WERI-Rb-1 (cell line): ENCODE measurements at regions not wholly inside any gene's neighbourhood (a gene's known extent, or its start where the extent isn't known, plus 50 kb on each side); places are given as distances from the start of the nearest gene placed in this dataset.

Experiments
- DNase-seq: peaks from one replicate; pipeline ENCODE4 v3.0.0-alpha.2; 2020
- H3K27ac ChIP-seq: fragments of 250-450 bp; sonication (Bioruptor Pico); 2 replicates; pipeline ENCODE4 v1.5.1; 2020; ENCODE audit warnings: mild to moderate bottlenecking, moderate library complexity
- H3K27me3 ChIP-seq: fragments of 250-450 bp; sonication (Bioruptor Pico); 2 replicates; pipeline ENCODE4 v1.5.1; 2021; ENCODE audit warnings: mild to moderate bottlenecking, low read depth, moderate library complexity; ENCODE audit not compliant: insufficient read depth, severe bottlenecking
- H3K36me3 ChIP-seq: fragments of 250-450 bp; sonication (Bioruptor Pico); 2 replicates; pipeline ENCODE4 v1.5.1; 2020; ENCODE audit warnings: mild to moderate bottlenecking, moderate library complexity
- H3K4me3 ChIP-seq: 2 replicates; pipeline ENCODE4 v1.5.1; 2011; ENCODE audit warnings: low read depth, mild to moderate bottlenecking, control low read depth, low read length
- H3K9me3 ChIP-seq: fragments of 250-450 bp; sonication (Bioruptor Pico); 2 replicates; pipeline ENCODE4 v1.5.1; 2021; ENCODE audit warnings: mild to moderate bottlenecking, moderate library complexity; ENCODE audit not compliant: severe bottlenecking
- TF ChIP-seq, protein P1 (sequence below): IDR thresholded peaks from 2 replicates; pipeline ENCODE4 v1.5.1; 2011; ENCODE audit warnings: low read depth, mild to moderate bottlenecking, control low read depth, inconsistent platforms, low read length

DNA sequence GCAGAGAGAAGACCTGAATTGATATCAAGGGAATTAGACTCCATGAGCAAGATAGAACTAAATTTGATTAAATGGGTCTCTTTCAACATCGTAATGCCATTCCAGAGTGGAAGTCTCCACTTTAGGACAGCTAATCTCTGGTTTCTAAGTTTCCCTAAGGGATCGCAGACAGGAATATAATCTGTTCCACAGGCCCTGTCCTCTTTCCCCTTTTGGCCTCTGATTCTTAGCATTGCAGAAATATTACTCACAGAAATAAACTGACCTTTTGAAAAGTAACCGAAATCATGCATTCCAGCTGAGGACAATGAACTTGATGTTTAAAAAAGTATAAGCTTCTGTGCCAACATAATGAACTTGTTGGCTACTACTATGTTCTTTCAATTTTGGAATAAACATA lies 227.8 kb downstream of the ETS1 start:
- no peaks in the 10 kb centered on the region for H3K36me3 ChIP-seq
- no peak overlapping the region for H3K4me3 ChIP-seq
- H3K9me3 ChIP-seq, result no peaks in the 10 kb centered on the region
- H3K27ac ChIP-seq, result no peak overlapping the region
- DNase-seq, result no peak
- H3K27me3 ChIP-seq, result no peaks in the 10 kb centered on the region
- TF ChIP-seq, protein P1, sequence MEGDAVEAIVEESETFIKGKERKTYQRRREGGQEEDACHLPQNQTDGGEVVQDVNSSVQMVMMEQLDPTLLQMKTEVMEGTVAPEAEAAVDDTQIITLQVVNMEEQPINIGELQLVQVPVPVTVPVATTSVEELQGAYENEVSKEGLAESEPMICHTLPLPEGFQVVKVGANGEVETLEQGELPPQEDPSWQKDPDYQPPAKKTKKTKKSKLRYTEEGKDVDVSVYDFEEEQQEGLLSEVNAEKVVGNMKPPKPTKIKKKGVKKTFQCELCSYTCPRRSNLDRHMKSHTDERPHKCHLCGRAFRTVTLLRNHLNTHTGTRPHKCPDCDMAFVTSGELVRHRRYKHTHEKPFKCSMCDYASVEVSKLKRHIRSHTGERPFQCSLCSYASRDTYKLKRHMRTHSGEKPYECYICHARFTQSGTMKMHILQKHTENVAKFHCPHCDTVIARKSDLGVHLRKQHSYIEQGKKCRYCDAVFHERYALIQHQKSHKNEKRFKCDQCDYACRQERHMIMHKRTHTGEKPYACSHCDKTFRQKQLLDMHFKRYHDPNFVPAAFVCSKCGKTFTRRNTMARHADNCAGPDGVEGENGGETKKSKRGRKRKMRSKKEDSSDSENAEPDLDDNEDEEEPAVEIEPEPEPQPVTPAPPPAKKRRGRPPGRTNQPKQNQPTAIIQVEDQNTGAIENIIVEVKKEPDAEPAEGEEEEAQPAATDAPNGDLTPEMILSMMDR, result no peak

DNA sequence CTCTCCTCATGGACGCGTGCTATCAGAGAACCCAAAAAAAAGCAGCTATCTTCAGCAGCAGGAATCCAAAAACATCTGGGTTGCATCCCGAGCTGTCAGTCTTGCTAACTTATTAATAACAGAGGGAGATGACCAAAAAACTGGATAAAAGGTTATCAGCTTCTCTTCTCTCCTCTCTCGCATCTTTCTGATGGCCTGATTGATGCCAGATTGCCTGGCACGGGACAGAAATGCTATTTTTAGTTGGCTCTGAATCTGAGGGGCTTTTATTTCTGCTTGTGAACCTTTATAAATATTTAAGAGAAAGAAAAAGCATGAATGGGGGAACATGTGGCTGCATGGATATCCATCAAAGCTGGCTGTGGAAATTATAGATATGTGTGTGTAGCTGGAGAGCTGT lies 230.3 kb downstream of the ETS1 start:
- H3K27me3 ChIP-seq, result no peaks in the 10 kb centered on the region
- TF ChIP-seq, protein P1, result no peak
- H3K9me3 ChIP-seq, result no peaks in the 10 kb centered on the region
- no peak overlapping the region for H3K27ac ChIP-seq
- H3K4me3 ChIP-seq, result no peak overlapping the region
- no peak for DNase-seq
- no peaks in the 10 kb centered on the region for H3K36me3 ChIP-seq

DNA sequence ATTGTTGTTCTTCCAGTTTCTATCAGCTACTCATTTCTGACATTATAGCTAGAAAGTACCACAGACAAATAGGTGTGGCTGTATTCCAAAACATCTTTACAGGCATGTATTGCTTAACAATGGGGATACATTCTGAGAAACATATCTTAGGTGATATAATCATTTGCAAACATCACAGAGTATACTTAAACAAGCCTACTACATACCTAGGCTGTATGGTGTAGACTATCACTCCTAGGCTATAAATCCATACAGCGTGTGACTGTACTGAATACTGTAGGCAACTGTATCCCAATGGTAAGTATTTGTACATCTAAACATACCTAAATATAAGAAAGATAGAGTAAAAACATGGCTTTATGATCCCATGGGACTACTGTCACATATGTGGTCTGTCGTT lies 231.8 kb downstream of the ETS1 start:
- Histone ChIP-seq H3K9me3 (no peaks in the 10 kb centered on the region), H3K27me3 (no peaks in the 10 kb centered on the region), H3K27ac (no peak overlapping the region), H3K4me3 (no peak overlapping the region), H3K36me3 (no peaks in the 10 kb centered on the region)
- DNase-seq, result no peak
- TF ChIP-seq, protein P1, result no peak

DNA sequence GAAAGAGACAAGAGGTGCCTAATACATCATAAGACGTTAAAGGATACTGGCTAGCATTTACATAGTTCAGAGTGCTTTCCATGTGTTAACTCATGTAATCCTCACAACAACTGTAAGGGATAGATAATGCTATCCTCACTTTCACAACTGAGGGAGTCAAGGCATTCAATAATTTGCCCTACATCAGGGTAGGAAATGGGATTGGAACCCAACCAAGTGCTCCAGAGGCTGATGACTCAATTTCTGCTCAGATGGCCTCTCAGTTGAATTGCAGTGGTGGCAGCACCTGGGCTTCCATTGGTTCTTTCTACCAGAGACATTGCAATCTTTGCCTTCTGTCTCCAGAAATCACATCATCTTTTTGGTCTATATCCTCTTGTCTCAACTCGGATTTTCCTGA lies 232.9 kb downstream of the ETS1 start:
- TF ChIP-seq, protein P1, result no peak
- no peaks in the 10 kb centered on the region for H3K9me3 ChIP-seq
- H3K36me3 ChIP-seq, result no peaks in the 10 kb centered on the region
- H3K27ac ChIP-seq, result no peak overlapping the region
- H3K27me3 ChIP-seq, result no peaks in the 10 kb centered on the region
- no peak for DNase-seq
- no peak overlapping the region for H3K4me3 ChIP-seq

DNA sequence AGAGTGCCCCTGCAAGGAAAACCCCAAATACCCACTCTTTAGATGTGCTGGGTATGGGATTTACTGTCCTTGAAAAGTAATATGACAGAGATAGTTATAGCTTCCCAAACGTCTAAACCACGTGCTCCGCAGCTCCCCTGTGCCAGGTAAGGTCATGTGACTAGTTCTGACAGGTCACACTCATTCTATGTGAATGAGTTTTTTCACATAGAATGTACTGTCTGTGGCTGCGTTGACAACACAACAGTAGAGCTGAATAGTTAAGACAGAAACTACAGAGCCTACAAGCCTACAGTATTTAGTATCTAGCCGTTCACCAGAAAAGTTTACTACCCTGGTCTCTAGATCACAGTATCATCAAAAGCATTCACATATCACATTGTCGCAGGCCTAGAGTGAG lies 236.2 kb downstream of the ETS1 start:
- Histone ChIP-seq H3K27ac (no peak overlapping the region), H3K27me3 (no peaks in the 10 kb centered on the region), H3K4me3 (no peak overlapping the region), H3K9me3 (no peaks in the 10 kb centered on the region), H3K36me3 (no peaks in the 10 kb centered on the region)
- TF ChIP-seq, protein P1, result no peak
- no peak for DNase-seq

DNA sequence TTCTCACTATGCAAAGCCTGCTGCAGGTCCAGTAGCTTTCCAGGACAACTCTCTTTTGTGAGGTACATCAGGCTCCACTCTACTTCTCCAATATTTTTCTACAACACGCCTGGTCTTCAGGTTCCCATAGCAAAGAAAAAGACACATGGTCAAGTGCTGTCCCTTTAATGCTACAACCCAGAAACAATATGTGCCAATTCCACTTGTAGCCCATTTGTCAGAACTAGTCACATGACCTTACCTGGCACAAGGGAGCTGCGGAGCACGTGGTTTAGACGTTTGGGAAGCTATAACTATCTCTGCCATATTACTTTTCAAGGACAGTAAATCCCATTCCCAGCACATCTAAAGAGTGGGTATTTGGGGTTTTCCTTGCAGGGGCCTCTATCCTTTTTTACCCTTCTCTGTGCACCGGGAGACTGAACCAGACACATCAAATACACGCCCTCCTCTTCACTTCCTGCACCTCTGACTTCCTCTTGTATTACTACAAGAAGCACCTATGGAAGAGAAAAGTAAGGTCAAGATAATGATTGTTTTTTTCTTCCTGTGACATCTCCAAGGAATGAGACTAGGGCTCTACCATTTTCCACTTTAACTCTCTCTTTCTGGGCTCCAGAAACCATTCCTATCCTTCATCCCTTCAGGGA lies 237.6 kb downstream of the ETS1 start:
- Histone ChIP-seq H3K4me3 (no peak overlapping the region), H3K9me3 (no peaks in the 10 kb centered on the region)
- TF ChIP-seq, protein P1, result no peak

More for the DNA sequence above, 237.6 kb downstream of the ETS1 start:
- no peaks in the 10 kb centered on the region for H3K27me3 ChIP-seq
- H3K27ac ChIP-seq, result no peak overlapping the region
- H3K36me3 ChIP-seq, result no peaks in the 10 kb centered on the region
- no peak for DNase-seq
